Peyer's patch (tissue), 4 donors: ENCODE measurements at regions not wholly inside any gene's neighbourhood (a gene's known extent, or its start where the extent isn't known, plus 50 kb on each side); places are given as distances from the start of the nearest gene placed in this dataset.

Source experiments
- DNase-seq, 3 donors: peaks; one replicate each; pipeline ENCODE4 v3.0.0-alpha.2; 2017 to 2019
- H3K27ac ChIP-seq, 4 donors: fragments of 200-600 bp; sonication (generic); one replicate each; pipeline ENCODE4 v1.5.1; 2016 to 2019
- H3K27me3 ChIP-seq, 2 donors: fragments of 200-600 bp; sonication (generic); one replicate each; pipeline ENCODE4 v1.5.1; 2019
- H3K36me3 ChIP-seq, 3 donors: fragments of 200-600 bp; sonication (generic); one replicate each; pipeline ENCODE4 v1.5.1; 2016 to 2019
- H3K4me1 ChIP-seq, 4 donors: fragments of 200-600 bp; sonication (generic); one replicate each; pipeline ENCODE4 v1.5.1; 2016 to 2019
- H3K4me3 ChIP-seq, 4 donors: fragments of 200-600 bp; sonication (generic); 1 replicate in 3 of 4; 2 replicates in 1 of 4; pipeline ENCODE4 v1.5.1; 2016 to 2019; ENCODE audit warnings: mild to moderate bottlenecking in 1 of 4
- H3K9me3 ChIP-seq, 4 donors: fragments of 200-600 bp; sonication (generic); one replicate each; pipeline ENCODE4 v1.5.1; 2016 to 2019; ENCODE audit warnings: mild to moderate bottlenecking in 1 of 4
- POLR2A ChIP-seq, 2 donors: fragments of 450-650 bp; IDR thresholded peaks; one replicate each; pipeline ENCODE4 v1.5.1; 2017; ENCODE audit warnings: antibody characterized with exemption in 2 of 2, mild to moderate bottlenecking in 2 of 2, moderate library complexity in 2 of 2
- TF ChIP-seq, protein P1 (sequence below), 6 experiments: fragments of 450-650 bp in 4 of 6; fragments of 200-600 bp in 2 of 6; sonication (generic) in 1 of 6; IDR thresholded peaks; one replicate each; pipeline ENCODE4 v1.5.1; 2017 to 2019; ENCODE audit warnings: antibody characterized with exemption in 6 of 6, mild to moderate bottlenecking in 3 of 6, moderate library complexity in 1 of 6

DNA sequence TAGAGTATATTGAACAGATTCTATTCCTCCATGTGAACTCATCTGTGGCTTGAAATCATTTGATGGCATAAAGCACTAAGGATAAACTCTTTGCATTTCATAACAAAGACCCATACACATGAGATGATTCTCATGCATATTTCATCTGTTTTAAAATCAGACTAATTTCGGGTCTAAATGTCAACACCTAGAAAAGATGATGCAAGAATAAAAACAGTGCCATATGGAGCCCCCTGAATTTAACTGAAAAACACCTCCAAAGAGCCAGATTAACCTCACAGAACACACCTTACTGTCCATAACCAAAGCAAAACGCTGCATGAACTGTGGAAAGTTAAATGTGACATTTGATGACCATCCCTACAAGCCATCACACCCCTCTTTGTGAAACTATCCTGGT is 59.7 kb downstream of the ELAPOR2 start:
- H3K4me1 ChIP-seq, result no peaks in the 10 kb centered on the region
- H3K27me3 ChIP-seq, result no peaks in the 10 kb centered on the region
- no peak for TF ChIP-seq POLR2A (IDR thresholded peaks at IDR 0.05)
- TF ChIP-seq, protein P1, sequence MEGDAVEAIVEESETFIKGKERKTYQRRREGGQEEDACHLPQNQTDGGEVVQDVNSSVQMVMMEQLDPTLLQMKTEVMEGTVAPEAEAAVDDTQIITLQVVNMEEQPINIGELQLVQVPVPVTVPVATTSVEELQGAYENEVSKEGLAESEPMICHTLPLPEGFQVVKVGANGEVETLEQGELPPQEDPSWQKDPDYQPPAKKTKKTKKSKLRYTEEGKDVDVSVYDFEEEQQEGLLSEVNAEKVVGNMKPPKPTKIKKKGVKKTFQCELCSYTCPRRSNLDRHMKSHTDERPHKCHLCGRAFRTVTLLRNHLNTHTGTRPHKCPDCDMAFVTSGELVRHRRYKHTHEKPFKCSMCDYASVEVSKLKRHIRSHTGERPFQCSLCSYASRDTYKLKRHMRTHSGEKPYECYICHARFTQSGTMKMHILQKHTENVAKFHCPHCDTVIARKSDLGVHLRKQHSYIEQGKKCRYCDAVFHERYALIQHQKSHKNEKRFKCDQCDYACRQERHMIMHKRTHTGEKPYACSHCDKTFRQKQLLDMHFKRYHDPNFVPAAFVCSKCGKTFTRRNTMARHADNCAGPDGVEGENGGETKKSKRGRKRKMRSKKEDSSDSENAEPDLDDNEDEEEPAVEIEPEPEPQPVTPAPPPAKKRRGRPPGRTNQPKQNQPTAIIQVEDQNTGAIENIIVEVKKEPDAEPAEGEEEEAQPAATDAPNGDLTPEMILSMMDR (IDR thresholded peaks at IDR 0.05), result no peak
- H3K36me3 ChIP-seq, result no peaks in the 10 kb centered on the region
- H3K27ac ChIP-seq, result no peak overlapping the region
- H3K9me3 ChIP-seq, result no peaks in the 10 kb centered on the region
- no peak overlapping the region for H3K4me3 ChIP-seq
- no peak for DNase-seq

DNA sequence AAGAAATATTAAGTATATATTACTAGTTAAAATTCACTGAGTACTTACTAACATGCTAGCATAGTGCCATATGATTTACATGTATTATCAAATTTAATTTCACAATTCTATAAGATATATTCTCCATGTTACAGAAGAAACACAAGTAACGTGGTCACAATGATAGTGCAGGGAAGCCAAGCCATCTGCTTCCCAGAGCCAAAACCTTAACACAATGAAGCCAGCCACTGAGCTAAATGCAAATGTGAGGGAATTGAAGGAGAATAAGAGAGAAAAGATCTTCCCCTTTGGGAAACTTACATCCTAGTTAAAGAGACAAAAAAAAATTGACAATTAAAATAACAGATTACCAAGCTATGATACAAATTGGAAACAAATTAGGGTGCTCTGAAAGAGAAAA is 63.6 kb downstream of the ELAPOR2 start:
- no peak overlapping the region for H3K4me3 ChIP-seq
- TF ChIP-seq, protein P1 (IDR thresholded peaks at IDR 0.05), result no peak
- TF ChIP-seq POLR2A (IDR thresholded peaks at IDR 0.05), result no peak
- no peak for DNase-seq
- no peak overlapping the region for H3K27ac ChIP-seq
- H3K36me3 ChIP-seq, result no peaks in the 10 kb centered on the region
- H3K27me3 ChIP-seq, result no peaks in the 10 kb centered on the region
- no peaks in the 10 kb centered on the region for H3K9me3 ChIP-seq
- H3K4me1 ChIP-seq, result no peaks in the 10 kb centered on the region

DNA sequence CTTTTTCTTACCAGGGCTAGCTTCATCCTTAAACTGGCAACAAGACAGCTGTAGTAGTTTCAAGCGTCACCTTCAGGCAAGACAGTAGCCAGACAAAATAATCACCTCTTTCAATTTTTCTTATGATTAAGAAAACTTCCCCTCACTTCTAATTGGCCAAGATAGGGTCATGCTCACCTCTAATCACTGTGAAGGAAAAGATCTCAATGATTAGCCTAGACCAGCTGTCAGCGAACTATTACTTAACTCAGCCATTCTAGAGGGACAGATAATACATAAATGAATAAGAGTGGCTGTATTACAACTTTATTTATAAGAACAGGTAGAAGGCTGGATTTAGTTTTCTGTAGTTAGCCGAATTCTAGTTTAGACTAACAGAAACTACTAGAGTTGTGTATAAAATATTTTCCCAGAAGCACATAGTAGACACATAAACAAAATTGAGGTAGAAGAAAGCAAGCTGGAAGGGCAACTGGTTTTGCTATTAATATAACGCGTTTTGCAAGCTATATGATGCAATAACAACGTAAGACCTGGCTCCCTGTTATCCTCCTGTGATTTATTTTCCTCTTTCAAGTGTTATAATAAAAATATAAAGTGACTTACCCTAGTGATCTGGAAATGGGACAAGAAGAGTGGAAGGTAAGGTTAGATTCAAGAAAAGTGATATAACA is 64.3 kb downstream of the ELAPOR2 start:
- DNase-seq, result no peak
- H3K4me1 ChIP-seq, result no peaks in the 10 kb centered on the region
- no peaks in the 10 kb centered on the region for H3K27me3 ChIP-seq
- no peak overlapping the region for H3K27ac ChIP-seq
- no peak overlapping the region for H3K4me3 ChIP-seq
- H3K9me3 ChIP-seq, result no peaks in the 10 kb centered on the region
- H3K36me3 ChIP-seq, result no peaks in the 10 kb centered on the region
- TF ChIP-seq, protein P1 (IDR thresholded peaks at IDR 0.05), result no peak
- TF ChIP-seq POLR2A (IDR thresholded peaks at IDR 0.05), result no peak

DNA sequence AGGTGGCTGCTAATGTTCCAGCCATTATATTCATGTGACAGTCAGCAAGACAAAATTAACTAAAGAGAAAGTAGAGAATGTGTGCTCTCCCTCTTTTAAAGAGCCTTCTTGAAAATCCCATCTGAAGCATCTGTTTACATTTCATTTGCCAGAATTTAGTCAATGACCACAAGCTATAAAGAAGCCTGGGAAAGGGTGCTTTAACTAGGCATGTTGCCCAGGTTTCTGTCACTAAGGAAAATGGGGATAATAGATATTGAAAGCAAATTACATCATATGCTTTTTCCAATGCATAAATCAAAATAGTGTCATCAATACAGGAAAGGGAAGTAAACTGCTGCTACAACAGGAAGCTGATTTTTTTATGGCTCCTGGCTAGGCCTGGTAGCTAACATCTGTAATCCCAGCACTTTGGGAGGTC is 67.7 kb downstream of the ELAPOR2 start:
- Histone ChIP-seq H3K27me3 (no peaks in the 10 kb centered on the region), H3K9me3 (peaks cover 0 to 6% (median 0%) of the 10 kb centered on the region in 4 donors), H3K27ac (no peak overlapping the region), H3K4me1 (no peaks in the 10 kb centered on the region), H3K4me3 (no peak overlapping the region), H3K36me3 (no peaks in the 10 kb centered on the region)
- no peak for DNase-seq
- TF ChIP-seq, protein P1 (IDR thresholded peaks at IDR 0.05), result no peak
- no peak for TF ChIP-seq POLR2A (IDR thresholded peaks at IDR 0.05)

DNA sequence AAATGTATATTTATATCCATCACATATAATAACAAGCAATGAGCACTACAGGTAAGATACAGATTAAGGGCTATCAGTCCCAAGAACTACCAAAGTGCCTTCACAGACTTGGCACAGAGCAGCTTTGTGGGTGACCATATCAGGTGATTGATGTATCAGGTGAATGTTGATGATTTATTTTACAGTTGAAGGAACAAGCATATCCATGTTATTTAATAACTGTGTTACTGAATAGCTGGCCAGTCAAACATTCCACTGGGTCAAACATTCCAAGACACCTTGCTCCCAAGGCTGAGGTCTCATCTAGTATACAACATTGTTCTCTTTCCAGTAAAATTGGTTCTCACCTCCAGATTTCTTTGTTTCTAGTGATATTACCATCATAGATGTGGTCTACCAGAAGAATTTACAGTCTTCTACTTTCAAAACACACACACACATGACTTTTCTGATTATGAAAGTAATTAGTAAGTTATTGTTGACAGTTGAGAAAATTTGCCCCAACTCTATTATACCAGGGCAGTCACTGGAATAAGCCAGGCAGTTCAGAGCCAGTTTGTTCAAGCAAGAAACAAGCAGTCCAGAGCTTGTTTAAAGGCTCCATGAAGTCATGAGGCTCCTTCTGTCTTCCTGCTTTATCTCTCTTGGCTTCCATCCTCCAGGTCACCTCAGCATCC is 68.2 kb downstream of the ELAPOR2 start:
- TF ChIP-seq, protein P1 (IDR thresholded peaks at IDR 0.05), result no peak
- TF ChIP-seq POLR2A (IDR thresholded peaks at IDR 0.05), result no peak
- peaks cover 0 to 6% (median 0%) of the 10 kb centered on the region in 4 donors for H3K9me3 ChIP-seq
- DNase-seq, result no peak
- no peaks in the 10 kb centered on the region for H3K4me1 ChIP-seq
- no peaks in the 10 kb centered on the region for H3K36me3 ChIP-seq
- H3K4me3 ChIP-seq, result no peak overlapping the region
- H3K27me3 ChIP-seq, result no peaks in the 10 kb centered on the region
- H3K27ac ChIP-seq, result no peak overlapping the region
